HepG2 (cell line): ENCODE measurements at regions not wholly inside any gene's neighbourhood (a gene's known extent, or its start where the extent isn't known, plus 50 kb on each side); places are given as distances from the start of the nearest gene placed in this dataset.

Experiments
- ATAC-seq: fragments of 200-7000 bp; cut with Tn5 transposase; 3 replicates; pipeline ENCODE4 v1.9.1; 2020; ENCODE audit warnings: mild to moderate bottlenecking, moderate library complexity
- BruUV-seq: library from RNA; stranded (reverse); fragments of 400-500 nt; replicated peaks from 2 replicates; lab custom pipeline; 2021; lab: Mats Ljungman, UMichigan
- CTCF ChIA-PET: fragments of 300-600 bp; formaldehyde crosslinking; extraction: SDS; loops from one replicate; lab custom pipeline; 2021; ENCODE audit warnings: low total read pairs, inconsistent platforms, low intra/inter-chr PET ratio; lab: Yijun Ruan, JAX
- POLR2A ChIA-PET: fragments of 350-600 bp; sonication (Branson Sonifier 250); formaldehyde crosslinking; loops from one replicate; lab custom pipeline; 2020; ENCODE audit warnings: antibody characterized with exemption, inconsistent platforms; lab: Yijun Ruan, JAX
- DNase-seq: peaks from one replicate; pipeline ENCODE4 v3.0.0-alpha.2; 2015; ENCODE audit warnings: low spot score
- FAIRE-seq: peaks from 3 replicates; lab custom pipeline; 2011; peaks lifted over from hg19 to GRCh38; lab: Jason Lieb, UNC
- H2AFZ ChIP-seq: one replicate; pipeline ENCODE4 v1.6.1; 2011; ENCODE audit warnings: low read length, inconsistent platforms
- H3K27ac ChIP-seq: fragments of 300-600 bp; 3 replicates; pipeline ENCODE4 v1.8.0; 2011; ENCODE audit warnings: mixed run types, mild to moderate bottlenecking, mixed read lengths, low read length, inconsistent platforms; ENCODE audit not compliant: insufficient read depth; ENCODE audit errors: extremely low read length
- H3K27me3 ChIP-seq, 2 experiments: fragments of 200-600 bp in 1 of 2; 2 replicates in 1 of 2; 3 replicates in 1 of 2; pipeline versions ENCODE4 v1.6.0 to v1.8.0; 2011; ENCODE audit warnings: low read length in 2 of 2, mild to moderate bottlenecking in 2 of 2, moderate library complexity in 2 of 2, inconsistent platforms in 1 of 2; ENCODE audit not compliant: insufficient read depth in 2 of 2, control insufficient read depth in 1 of 2
- H3K36me3 ChIP-seq, 2 experiments: fragments of 200-600 bp in 1 of 2; replicated peaks in 1 of 2; 2 replicates in 1 of 2; 3 replicates in 1 of 2; pipeline versions ENCODE4 v1.5.1 to v1.8.0; 2011; ENCODE audit warnings: low read length in 2 of 2, inconsistent platforms in 1 of 2; ENCODE audit not compliant: insufficient read depth in 2 of 2, control insufficient read depth in 1 of 2
- H3K4me1 ChIP-seq: 2 replicates; pipeline ENCODE4 v1.5.1; 2012; ENCODE audit warnings: low read length, inconsistent platforms; ENCODE audit not compliant: insufficient read depth
- H3K4me2 ChIP-seq: 2 replicates; pipeline ENCODE4 v1.6.0; 2011; ENCODE audit warnings: low read depth, low read length, inconsistent platforms
- H3K4me3 ChIP-seq, 3 experiments: fragments of 200-600 bp in 1 of 3; sonication (generic), shearing (Covaris generic) in 1 of 3; replicated peaks in 1 of 3; 2 replicates each; pipeline ENCODE4 v1.5.1; 2011 to 2016; ENCODE audit warnings: low read length in 3 of 3, inconsistent platforms in 2 of 3, low read depth in 2 of 3, mild to moderate bottlenecking in 2 of 3, control low read depth in 1 of 3, mixed read lengths in 1 of 3; ENCODE audit not compliant: insufficient read depth in 1 of 3
- H3K79me2 ChIP-seq: one replicate; pipeline ENCODE4 v1.6.1; 2011; ENCODE audit warnings: low read length, inconsistent platforms; ENCODE audit not compliant: insufficient read depth
- H3K9ac ChIP-seq: 2 replicates; pipeline ENCODE4 v1.6.0; 2011; ENCODE audit warnings: mild to moderate bottlenecking, low read depth, low read length, inconsistent platforms; ENCODE audit not compliant: insufficient read depth
- H3K9me3 ChIP-seq: 2 replicates; pipeline ENCODE4 v1.5.1; 2012; ENCODE audit warnings: mild to moderate bottlenecking, low read length
- H4K20me1 ChIP-seq: 2 replicates; pipeline ENCODE4 v1.6.0; 2011; ENCODE audit warnings: inconsistent platforms, mild to moderate bottlenecking, low read length, moderate library complexity; ENCODE audit not compliant: insufficient read depth
- ARHGAP35 ChIP-seq: sonication (generic); formaldehyde crosslinking; IDR thresholded peaks from 2 replicates; pipeline ENCODE4 v1.9.0; 2022; ENCODE audit warnings: mild to moderate bottlenecking, inconsistent platforms, moderate library complexity, missing genetic modification reagents, borderline replicate concordance
- ARNT2 ChIP-seq: sonication (generic); formaldehyde crosslinking; IDR thresholded peaks from 2 replicates; pipeline ENCODE4 v1.8.0; 2022; ENCODE audit warnings: mild to moderate bottlenecking, low read depth, missing genetic modification reagents, moderate library complexity
- MIER3 ChIP-seq: IDR thresholded peaks from 2 replicates; pipeline ENCODE4 v1.6.1; 2016; ENCODE audit warnings: missing compliant biosample characterization, borderline replicate concordance
- NR1H2 ChIP-seq: sonication (generic); formaldehyde crosslinking; IDR thresholded peaks from 2 replicates; pipeline ENCODE4 v1.8.1; 2022; ENCODE audit warnings: low read depth, missing genetic modification reagents, borderline replicate concordance
- PRPF4 ChIP-seq: fragments of 200-400 bp; formaldehyde crosslinking; IDR thresholded peaks from 2 replicates; pipeline ENCODE4 v1.6.1; 2016; ENCODE audit warnings: low read length, low read depth; ENCODE audit not compliant: poor library complexity, severe bottlenecking
- SP140L ChIP-seq: sonication (generic); formaldehyde crosslinking; IDR thresholded peaks from 2 replicates; pipeline ENCODE4 v1.4.0; 2020; ENCODE audit warnings: missing genetic modification reagents, borderline replicate concordance
- U2AF1 ChIP-seq: fragments of 200-400 bp; formaldehyde crosslinking; optimal IDR thresholded peaks from 2 replicates; pipeline ENCODE3; 2017; ENCODE audit warnings: mild to moderate bottlenecking, low read depth, low read length
- ZKSCAN1 ChIP-seq: fragments of 150-350 bp; IDR thresholded peaks from 2 replicates; pipeline ENCODE4 v1.6.1; 2014; ENCODE audit warnings: low read length
- ZNF773 ChIP-seq: sonication (generic); formaldehyde crosslinking; IDR thresholded peaks from 2 replicates; pipeline ENCODE4 v1.4.0; 2020; ENCODE audit warnings: missing genetic modification reagents, borderline replicate concordance
- WGBS: methylation state at CpG from one replicate; pipeline ENCODE4 v1.1.6; 2017; ENCODE audit warnings: low lambda C conversion rate; 5-methylcytosine and 5-hydroxymethylcytosine counted together
- in situ Hi-C: cut with HindIII; loops from 2 replicates; pipeline ENCODE4 v1.10.0; 2017; ENCODE audit warnings: low pct_unique_long_range_greater_than_20kb; ENCODE audit not compliant: extremely low pct_ligation_motif_present
- intact Hi-C: fragments of 100-400 bp; cut with micrococcal nuclease; formaldehyde crosslinking; loops from one replicate; pipeline ENCODE4 v1.10.0; 2022; ENCODE audit not compliant: unreplicated experiment
- TF ChIP-seq, protein P1 (sequence below): sonication (generic); formaldehyde crosslinking; IDR thresholded peaks from 2 replicates; pipeline ENCODE4 v1.4.0; 2020; ENCODE audit warnings: missing genetic modification reagents
- TF ChIP-seq, protein P2 (sequence below): sonication (generic); formaldehyde crosslinking; IDR thresholded peaks from 2 replicates; pipeline ENCODE4 v1.4.0; 2020; ENCODE audit warnings: missing genetic modification reagents
- TF ChIP-seq, protein P3 (sequence below): sonication (generic); formaldehyde crosslinking; IDR thresholded peaks from 2 replicates; pipeline ENCODE4 v1.5.1; 2020; ENCODE audit warnings: missing genetic modification reagents, mild to moderate bottlenecking, borderline replicate concordance
- TF ChIP-seq, protein P4 (sequence below): sonication (generic); formaldehyde crosslinking; IDR thresholded peaks from 2 replicates; pipeline ENCODE4 v1.5.0; 2020; ENCODE audit warnings: missing genetic modification reagents
- TF ChIP-seq, protein P5 (sequence below): sonication (generic); formaldehyde crosslinking; IDR thresholded peaks from 2 replicates; pipeline ENCODE4 v1.5.0; 2020; ENCODE audit warnings: mild to moderate bottlenecking, missing genetic modification reagents
- TF ChIP-seq, protein P6 (sequence below): IDR thresholded peaks from 2 replicates; pipeline ENCODE4 v1.6.1; 2016; ENCODE audit warnings: missing compliant biosample characterization, missing genetic modification reagents, borderline replicate concordance

DNA sequence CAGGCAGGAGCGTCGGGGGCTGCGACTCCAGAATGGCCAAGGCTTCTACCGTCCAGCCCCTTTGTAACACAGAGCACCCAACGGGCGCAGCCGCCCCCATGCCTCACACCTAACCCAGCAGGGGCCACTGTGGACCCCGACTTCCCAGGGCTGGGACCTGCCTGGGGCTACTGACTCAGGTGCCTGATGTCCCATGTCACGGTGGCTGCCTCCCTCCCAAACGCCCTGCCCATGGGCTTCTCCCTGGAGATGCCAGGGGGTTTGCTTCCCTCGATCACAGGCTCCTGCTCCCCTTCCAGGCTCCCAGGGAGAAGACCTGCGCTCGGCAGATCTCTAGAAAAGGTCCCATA lies 84.0 kb downstream of the MYEOV start (continued):
- TF ChIP-seq, protein P1, sequence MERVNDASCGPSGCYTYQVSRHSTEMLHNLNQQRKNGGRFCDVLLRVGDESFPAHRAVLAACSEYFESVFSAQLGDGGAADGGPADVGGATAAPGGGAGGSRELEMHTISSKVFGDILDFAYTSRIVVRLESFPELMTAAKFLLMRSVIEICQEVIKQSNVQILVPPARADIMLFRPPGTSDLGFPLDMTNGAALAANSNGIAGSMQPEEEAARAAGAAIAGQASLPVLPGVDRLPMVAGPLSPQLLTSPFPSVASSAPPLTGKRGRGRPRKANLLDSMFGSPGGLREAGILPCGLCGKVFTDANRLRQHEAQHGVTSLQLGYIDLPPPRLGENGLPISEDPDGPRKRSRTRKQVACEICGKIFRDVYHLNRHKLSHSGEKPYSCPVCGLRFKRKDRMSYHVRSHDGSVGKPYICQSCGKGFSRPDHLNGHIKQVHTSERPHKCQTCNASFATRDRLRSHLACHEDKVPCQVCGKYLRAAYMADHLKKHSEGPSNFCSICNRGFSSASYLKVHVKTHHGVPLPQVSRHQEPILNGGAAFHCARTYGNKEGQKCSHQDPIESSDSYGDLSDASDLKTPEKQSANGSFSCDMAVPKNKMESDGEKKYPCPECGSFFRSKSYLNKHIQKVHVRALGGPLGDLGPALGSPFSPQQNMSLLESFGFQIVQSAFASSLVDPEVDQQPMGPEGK (CRISPR knock-in tag) = no peak
- no peak for TF ChIP-seq ZKSCAN1
- TF ChIP-seq MIER3 (CRISPR knock-in tag) = no peak
- TF ChIP-seq, protein P2, sequence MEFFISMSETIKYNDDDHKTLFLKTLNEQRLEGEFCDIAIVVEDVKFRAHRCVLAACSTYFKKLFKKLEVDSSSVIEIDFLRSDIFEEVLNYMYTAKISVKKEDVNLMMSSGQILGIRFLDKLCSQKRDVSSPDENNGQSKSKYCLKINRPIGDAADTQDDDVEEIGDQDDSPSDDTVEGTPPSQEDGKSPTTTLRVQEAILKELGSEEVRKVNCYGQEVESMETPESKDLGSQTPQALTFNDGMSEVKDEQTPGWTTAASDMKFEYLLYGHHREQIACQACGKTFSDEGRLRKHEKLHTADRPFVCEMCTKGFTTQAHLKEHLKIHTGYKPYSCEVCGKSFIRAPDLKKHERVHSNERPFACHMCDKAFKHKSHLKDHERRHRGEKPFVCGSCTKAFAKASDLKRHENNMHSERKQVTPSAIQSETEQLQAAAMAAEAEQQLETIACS (CRISPR knock-in tag) = no peak
- TF ChIP-seq NR1H2 = no peak
- TF ChIP-seq, protein P3, sequence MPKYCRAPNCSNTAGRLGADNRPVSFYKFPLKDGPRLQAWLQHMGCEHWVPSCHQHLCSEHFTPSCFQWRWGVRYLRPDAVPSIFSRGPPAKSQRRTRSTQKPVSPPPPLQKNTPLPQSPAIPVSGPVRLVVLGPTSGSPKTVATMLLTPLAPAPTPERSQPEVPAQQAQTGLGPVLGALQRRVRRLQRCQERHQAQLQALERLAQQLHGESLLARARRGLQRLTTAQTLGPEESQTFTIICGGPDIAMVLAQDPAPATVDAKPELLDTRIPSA = no peak

DNA sequence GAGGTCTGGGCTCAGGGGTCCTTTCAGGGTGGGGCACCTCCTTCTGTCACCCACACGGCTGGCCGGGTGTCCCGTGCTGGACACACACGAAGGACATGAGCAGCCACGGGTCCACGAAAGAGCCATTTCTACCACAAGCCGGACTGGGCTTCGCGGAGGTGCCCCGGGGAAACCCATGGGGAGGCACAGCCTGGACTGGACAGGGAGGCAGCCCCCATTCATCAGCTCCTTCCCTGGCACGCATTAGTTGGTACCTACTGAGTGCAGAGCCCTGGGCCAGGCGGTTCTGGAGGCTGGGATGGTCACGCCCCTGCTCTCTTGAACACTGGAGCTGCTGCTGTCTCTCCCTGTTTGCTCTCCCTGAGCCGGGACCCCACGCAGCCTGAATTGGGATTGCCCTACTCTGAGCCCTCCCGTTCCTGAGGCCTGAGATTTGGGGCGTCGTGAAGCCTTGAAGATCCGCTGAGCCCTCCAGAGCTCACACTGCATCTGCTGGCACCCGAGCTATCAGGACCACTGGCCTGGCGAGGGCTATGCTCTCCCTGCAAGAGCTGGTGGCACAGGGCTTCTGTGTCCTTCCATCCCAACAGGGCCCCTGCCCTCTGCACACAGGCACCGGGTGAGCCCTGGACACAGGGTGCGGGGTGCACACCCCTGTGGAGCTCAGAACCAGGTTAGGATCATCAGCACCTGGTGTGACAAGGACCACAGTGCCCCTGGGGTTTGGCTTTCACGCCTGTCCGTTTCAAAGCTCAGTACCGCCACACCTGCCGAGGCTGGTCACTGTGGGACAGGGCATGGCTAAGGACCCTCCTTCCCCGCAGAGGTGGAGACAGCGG lies 84.6 kb downstream of the MYEOV start:
- FAIRE-seq (no peak), ATAC-seq (no peak), DNase-seq (no peak)
- POLR2A ChIA-PET = no interaction called here
- 34% methylated on average over 12 of the region's 29 CpGs for WGBS
- BruUV-seq = no TSS peak
- Histone ChIP-seq H3K4me1 (peaks cover 35% of the 10 kb centered on the region), H2AFZ (no peak overlapping the region), H3K27me3 (peaks cover 2 to 36% of the 10 kb centered on the region in 2 experiments; a peak in 4 of 5 replicates), H3K36me3 (no peaks in the 10 kb centered on the region), H4K20me1 (no peaks in the 10 kb centered on the region), H3K9ac (no peak overlapping the region), H3K9me3 (no peaks in the 10 kb centered on the region), H3K79me2 (no peaks in the 10 kb centered on the region), H3K4me2 (no peak overlapping the region), H3K4me3 (no peak overlapping the region), H3K27ac (no peak overlapping the region)
- in situ Hi-C loops = loop anchor here (5.0 kb wide), 1 partner anchor 264 kb away; the partner anchor contains the start of gene CCND1
- CTCF ChIA-PET = no interaction called here
- intact Hi-C loops = no loop called here
- TF ChIP-seq PRPF4 = no peak
- no peak for TF ChIP-seq ARNT2
- TF ChIP-seq ZNF773 = no peak
- TF ChIP-seq, protein P4, sequence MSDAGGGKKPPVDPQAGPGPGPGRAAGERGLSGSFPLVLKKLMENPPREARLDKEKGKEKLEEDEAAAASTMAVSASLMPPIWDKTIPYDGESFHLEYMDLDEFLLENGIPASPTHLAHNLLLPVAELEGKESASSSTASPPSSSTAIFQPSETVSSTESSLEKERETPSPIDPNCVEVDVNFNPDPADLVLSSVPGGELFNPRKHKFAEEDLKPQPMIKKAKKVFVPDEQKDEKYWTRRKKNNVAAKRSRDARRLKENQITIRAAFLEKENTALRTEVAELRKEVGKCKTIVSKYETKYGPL (CRISPR knock-in tag) = no peak
- TF ChIP-seq, protein P5, sequence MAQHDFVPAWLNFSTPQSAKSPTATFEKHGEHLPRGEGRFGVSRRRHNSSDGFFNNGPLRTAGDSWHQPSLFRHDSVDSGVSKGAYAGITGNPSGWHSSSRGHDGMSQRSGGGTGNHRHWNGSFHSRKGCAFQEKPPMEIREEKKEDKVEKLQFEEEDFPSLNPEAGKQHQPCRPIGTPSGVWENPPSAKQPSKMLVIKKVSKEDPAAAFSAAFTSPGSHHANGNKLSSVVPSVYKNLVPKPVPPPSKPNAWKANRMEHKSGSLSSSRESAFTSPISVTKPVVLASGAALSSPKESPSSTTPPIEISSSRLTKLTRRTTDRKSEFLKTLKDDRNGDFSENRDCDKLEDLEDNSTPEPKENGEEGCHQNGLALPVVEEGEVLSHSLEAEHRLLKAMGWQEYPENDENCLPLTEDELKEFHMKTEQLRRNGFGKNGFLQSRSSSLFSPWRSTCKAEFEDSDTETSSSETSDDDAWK (CRISPR knock-in tag) = no peak
- TF ChIP-seq ARHGAP35 (CRISPR knock-in tag) = no peak
- TF ChIP-seq SP140L (CRISPR knock-in tag) = no peak
- no peak for TF ChIP-seq U2AF1
- TF ChIP-seq, protein P6, sequence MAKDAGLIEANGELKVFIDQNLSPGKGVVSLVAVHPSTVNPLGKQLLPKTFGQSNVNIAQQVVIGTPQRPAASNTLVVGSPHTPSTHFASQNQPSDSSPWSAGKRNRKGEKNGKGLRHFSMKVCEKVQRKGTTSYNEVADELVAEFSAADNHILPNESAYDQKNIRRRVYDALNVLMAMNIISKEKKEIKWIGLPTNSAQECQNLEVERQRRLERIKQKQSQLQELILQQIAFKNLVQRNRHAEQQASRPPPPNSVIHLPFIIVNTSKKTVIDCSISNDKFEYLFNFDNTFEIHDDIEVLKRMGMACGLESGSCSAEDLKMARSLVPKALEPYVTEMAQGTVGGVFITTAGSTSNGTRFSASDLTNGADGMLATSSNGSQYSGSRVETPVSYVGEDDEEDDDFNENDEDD (CRISPR knock-in tag) = no peak
